ENCODE measurements at regions not wholly inside any gene's neighbourhood (a gene's known extent, or its start where the extent isn't known, plus 50 kb on each side); places are given as distances from the start of the nearest gene placed in this dataset.

GRCh38 chr5:152218694-152219093 lies 186.4 kb downstream of the NMUR2 start:
- H3K4me3 ChIP-seq (ENCODE audit: low read length in 2 of 2), result no peak overlapping the region
- no peaks in the 10 kb centered on the region for H3K36me3 ChIP-seq (ENCODE audit: control insufficient read depth in 1 of 2, insufficient read depth in 2 of 2, low read length in 1 of 2)
- 22 to 31% methylated on average over 3 of the region's 3 CpGs for WGBS, 2 donors
- DNase-seq (no peak), ATAC-seq (ENCODE audit: low FRiP score) (no peak)
- H3K27ac ChIP-seq (ENCODE audit: low read depth in 1 of 2, low read length in 2 of 2), result no peak overlapping the region
- intact Hi-C loops (cut with DNase I), result no loop called here
- H3K4me1 ChIP-seq (ENCODE audit: control insufficient read depth in 1 of 2, insufficient read depth in 2 of 2, low read length in 2 of 2), result peaks cover 10% of the 10 kb centered on the region in 2 donors
- H3K27me3 ChIP-seq (ENCODE audit: control insufficient read depth in 1 of 2, insufficient read depth in 2 of 2, low read length in 1 of 2), result no peaks in the 10 kb centered on the region
- H3K9me3 ChIP-seq (ENCODE audit: control insufficient read depth, low read length), result no peaks in the 10 kb centered on the region

- H3K36me3 ChIP-seq (ENCODE audit: control insufficient read depth in 1 of 2, insufficient read depth in 2 of 2, low read length in 1 of 2), result no peaks in the 10 kb centered on the region
- H3K27me3 ChIP-seq (ENCODE audit: control insufficient read depth in 1 of 2, insufficient read depth in 2 of 2, low read length in 1 of 2), result no peaks in the 10 kb centered on the region
- H3K9me3 ChIP-seq (ENCODE audit: control insufficient read depth, low read length), result no peaks in the 10 kb centered on the region
- no peak overlapping the region for H3K4me3 ChIP-seq (ENCODE audit: low read length in 2 of 2)
- intact Hi-C loops (cut with DNase I), result no loop called here
- no peak for DNase-seq
- no peak overlapping the region for H3K27ac ChIP-seq (ENCODE audit: low read depth in 1 of 2, low read length in 2 of 2)
- 0 to 34% methylated on average over 1 of the region's 1 CpG for WGBS, 2 donors
- no peak for ATAC-seq (ENCODE audit: low FRiP score)
- no peaks in the 10 kb centered on the region for H3K4me1 ChIP-seq (ENCODE audit: control insufficient read depth in 1 of 2, insufficient read depth in 2 of 2, low read length in 2 of 2)
Measured at GRCh38 chr5:152205804-152206203, 199.3 kb downstream of the NMUR2 start.

GRCh38 chr5:152202321-152202720 lies 202.8 kb downstream of the NMUR2 start:
- WGBS, 2 donors, result 95 to 100% methylated on average over 1 of the region's 1 CpG
- no peaks in the 10 kb centered on the region for H3K36me3 ChIP-seq (ENCODE audit: control insufficient read depth in 1 of 2, insufficient read depth in 2 of 2, low read length in 1 of 2)
- H3K27me3 ChIP-seq (ENCODE audit: control insufficient read depth in 1 of 2, insufficient read depth in 2 of 2, low read length in 1 of 2), result no peaks in the 10 kb centered on the region
- intact Hi-C loops (cut with DNase I), result no loop called here
- ATAC-seq (ENCODE audit: low FRiP score), result no peak
- H3K27ac ChIP-seq (ENCODE audit: low read depth in 1 of 2, low read length in 2 of 2), result no peak overlapping the region
- no peak overlapping the region for H3K4me3 ChIP-seq (ENCODE audit: low read length in 2 of 2)
- no peaks in the 10 kb centered on the region for H3K9me3 ChIP-seq (ENCODE audit: control insufficient read depth, low read length)
- H3K4me1 ChIP-seq (ENCODE audit: control insufficient read depth in 1 of 2, insufficient read depth in 2 of 2, low read length in 2 of 2), result no peaks in the 10 kb centered on the region
- DNase-seq, result no peak

GRCh38 chr5:152193391-152194107 lies 211.5 kb downstream of the NMUR2 start:
- intact Hi-C loops (cut with DNase I), result no loop called here
- ATAC-seq (ENCODE audit: low FRiP score) (no peak), DNase-seq (no peak)
- Histone ChIP-seq H3K4me3 (ENCODE audit: low read length in 2 of 2) (no peak overlapping the region), H3K36me3 (ENCODE audit: control insufficient read depth in 1 of 2, insufficient read depth in 2 of 2, low read length in 1 of 2) (no peaks in the 10 kb centered on the region), H3K4me1 (ENCODE audit: control insufficient read depth in 1 of 2, insufficient read depth in 2 of 2, low read length in 2 of 2) (no peaks in the 10 kb centered on the region), H3K27me3 (ENCODE audit: control insufficient read depth in 1 of 2, insufficient read depth in 2 of 2, low read length in 1 of 2) (no peaks in the 10 kb centered on the region), H3K27ac (ENCODE audit: low read depth in 1 of 2, low read length in 2 of 2) (no peak overlapping the region), H3K9me3 (ENCODE audit: control insufficient read depth, low read length) (peaks cover 2% of the 10 kb centered on the region)

GRCh38 chr5:152188251-152188650 lies 216.8 kb downstream of the NMUR2 start:
- H3K36me3 ChIP-seq (ENCODE audit: control insufficient read depth in 1 of 2, insufficient read depth in 2 of 2, low read length in 1 of 2), result no peaks in the 10 kb centered on the region
- H3K4me3 ChIP-seq (ENCODE audit: low read length in 2 of 2), result no peak overlapping the region
- peaks cover 2% of the 10 kb centered on the region for H3K9me3 ChIP-seq (ENCODE audit: control insufficient read depth, low read length)
- no peak for ATAC-seq (ENCODE audit: low FRiP score)
- no peak for DNase-seq
- intact Hi-C loops (cut with DNase I), result no loop called here
- no peak overlapping the region for H3K27ac ChIP-seq (ENCODE audit: low read depth in 1 of 2, low read length in 2 of 2)
- H3K4me1 ChIP-seq (ENCODE audit: control insufficient read depth in 1 of 2, insufficient read depth in 2 of 2, low read length in 2 of 2), result peaks cover 4 to 13% of the 10 kb centered on the region in 2 donors
- no peaks in the 10 kb centered on the region for H3K27me3 ChIP-seq (ENCODE audit: control insufficient read depth in 1 of 2, insufficient read depth in 2 of 2, low read length in 1 of 2)

GRCh38 chr5:152187668-152188067 lies 217.4 kb downstream of the NMUR2 start:
- intact Hi-C loops (cut with DNase I), result no loop called here
- peaks cover 4 to 13% of the 10 kb centered on the region in 2 donors for H3K4me1 ChIP-seq (ENCODE audit: control insufficient read depth in 1 of 2, insufficient read depth in 2 of 2, low read length in 2 of 2)
- H3K27me3 ChIP-seq (ENCODE audit: control insufficient read depth in 1 of 2, insufficient read depth in 2 of 2, low read length in 1 of 2), result no peaks in the 10 kb centered on the region
- peaks cover 2% of the 10 kb centered on the region for H3K9me3 ChIP-seq (ENCODE audit: control insufficient read depth, low read length)
- ATAC-seq (ENCODE audit: low FRiP score) (no peak), DNase-seq (no peak)
- H3K27ac ChIP-seq (ENCODE audit: low read depth in 1 of 2, low read length in 2 of 2), result no peak overlapping the region
- H3K36me3 ChIP-seq (ENCODE audit: control insufficient read depth in 1 of 2, insufficient read depth in 2 of 2, low read length in 1 of 2), result no peaks in the 10 kb centered on the region
- no peak overlapping the region for H3K4me3 ChIP-seq (ENCODE audit: low read length in 2 of 2)

- Histone ChIP-seq H3K27me3 (ENCODE audit: control insufficient read depth in 1 of 2, insufficient read depth in 2 of 2, low read length in 1 of 2) (no peaks in the 10 kb centered on the region), H3K27ac (ENCODE audit: low read depth in 1 of 2, low read length in 2 of 2) (no peak overlapping the region), H3K4me3 (ENCODE audit: low read length in 2 of 2) (no peak overlapping the region), H3K36me3 (ENCODE audit: control insufficient read depth in 1 of 2, insufficient read depth in 2 of 2, low read length in 1 of 2) (no peaks in the 10 kb centered on the region), H3K9me3 (ENCODE audit: control insufficient read depth, low read length) (peaks cover 2% of the 10 kb centered on the region), H3K4me1 (ENCODE audit: control insufficient read depth in 1 of 2, insufficient read depth in 2 of 2, low read length in 2 of 2) (peaks cover 4 to 13% of the 10 kb centered on the region in 2 donors)
- ATAC-seq (ENCODE audit: low FRiP score), result no peak
- intact Hi-C loops (cut with DNase I), result no loop called here
- no peak for DNase-seq
- 14 to 23% methylated on average over 9 of the region's 9 CpGs for WGBS, 2 donors
Measured at GRCh38 chr5:152185547-152186245, 219.4 kb downstream of the NMUR2 start.

- ATAC-seq (ENCODE audit: low FRiP score) (no peak), DNase-seq (no peak)
- H3K4me3 ChIP-seq (ENCODE audit: low read length in 2 of 2), result no peak overlapping the region
- H3K36me3 ChIP-seq (ENCODE audit: control insufficient read depth in 1 of 2, insufficient read depth in 2 of 2, low read length in 1 of 2), result no peaks in the 10 kb centered on the region
- WGBS, 2 donors, result 16 to 20% methylated on average over 2 of the region's 2 CpGs
- H3K27me3 ChIP-seq (ENCODE audit: control insufficient read depth in 1 of 2, insufficient read depth in 2 of 2, low read length in 1 of 2), result no peaks in the 10 kb centered on the region
- H3K4me1 ChIP-seq (ENCODE audit: control insufficient read depth in 1 of 2, insufficient read depth in 2 of 2, low read length in 2 of 2), result peaks cover 4 to 13% of the 10 kb centered on the region in 2 donors
- intact Hi-C loops (cut with DNase I), result no loop called here
- H3K9me3 ChIP-seq (ENCODE audit: control insufficient read depth, low read length), result peaks cover 2% of the 10 kb centered on the region
- H3K27ac ChIP-seq (ENCODE audit: low read depth in 1 of 2, low read length in 2 of 2), result no peak overlapping the region
Measured at GRCh38 chr5:152184266-152184665, 220.8 kb downstream of the NMUR2 start.

GRCh38 chr5:152181461-152181860 lies 223.6 kb downstream of the NMUR2 start:
- no peaks in the 10 kb centered on the region for H3K9me3 ChIP-seq (ENCODE audit: control insufficient read depth, low read length)
- no peaks in the 10 kb centered on the region for H3K27me3 ChIP-seq (ENCODE audit: control insufficient read depth in 1 of 2, insufficient read depth in 2 of 2, low read length in 1 of 2)
- no peak overlapping the region for H3K27ac ChIP-seq (ENCODE audit: low read depth in 1 of 2, low read length in 2 of 2)
- DNase-seq, result no peak
- intact Hi-C loops (cut with DNase I), result no loop called here
- peaks cover 4 to 11% of the 10 kb centered on the region in 2 donors for H3K4me1 ChIP-seq (ENCODE audit: control insufficient read depth in 1 of 2, insufficient read depth in 2 of 2, low read length in 2 of 2)
- no peak overlapping the region for H3K4me3 ChIP-seq (ENCODE audit: low read length in 2 of 2)
- no peaks in the 10 kb centered on the region for H3K36me3 ChIP-seq (ENCODE audit: control insufficient read depth in 1 of 2, insufficient read depth in 2 of 2, low read length in 1 of 2)
- no peak for ATAC-seq (ENCODE audit: low FRiP score)
- 93 to 94% methylated on average over 3 of the region's 3 CpGs for WGBS, 2 donors
